IMR-90 (cell line): ENCODE measurements at regions not wholly inside any gene's neighbourhood (a gene's known extent, or its start where the extent isn't known, plus 50 kb on each side); places are given as distances from the start of the nearest gene placed in this dataset.

Source experiments
- ATAC-seq: fragments of 200-7000 bp; cut with Tn5 transposase; 2 replicates; pipeline ENCODE4 v1.9.1; 2020; ENCODE audit warnings: low read depth, mild to moderate bottlenecking, moderate library complexity
- BruUV-seq: library from RNA; stranded (reverse); fragments of 400-500 nt; replicated peaks from 2 replicates; lab custom pipeline; 2021; lab: Mats Ljungman, UMichigan
- CTCF ChIA-PET: fragments of 300-600 bp; formaldehyde crosslinking; extraction: SDS; loops from one replicate; lab custom pipeline; 2021; ENCODE audit warnings: antibody characterized with exemption; lab: Yijun Ruan, JAX
- POLR2A ChIA-PET: fragments of 300-600 bp; sonication (Branson Sonifier 250); formaldehyde crosslinking; loops from one replicate; lab custom pipeline; 2022; ENCODE audit warnings: antibody characterized with exemption; ENCODE audit not compliant: unreplicated experiment; lab: Charles Lee
- DNase-seq: peaks from one replicate; pipeline ENCODE4 v3.0.0; 2013
- H2AFZ ChIP-seq: replicated peaks from 2 replicates; pipeline ENCODE3; 2013; ENCODE audit warnings: low read length, mild to moderate bottlenecking; ENCODE audit not compliant: poor library complexity
- H2AK5ac ChIP-seq: 2 replicates; pipeline ENCODE4 v1.6.1; 2013; ENCODE audit warnings: low read depth, low read length, inconsistent platforms
- H2AK9ac ChIP-seq: replicated peaks from 2 replicates; pipeline ENCODE3; 2013; ENCODE audit warnings: mild to moderate bottlenecking, low read depth, low read length, moderate library complexity; ENCODE audit not compliant: poor library complexity
- H2BK120ac ChIP-seq: 2 replicates; pipeline ENCODE4 v1.6.1; 2013; ENCODE audit warnings: low read depth, low read length, inconsistent platforms
- H2BK15ac ChIP-seq: 3 replicates; pipeline ENCODE4 v1.6.1; 2013; ENCODE audit warnings: low read depth, low read length, inconsistent platforms
- H2BK20ac ChIP-seq: 2 replicates; pipeline ENCODE4 v1.6.1; 2013; ENCODE audit warnings: low read depth, mild to moderate bottlenecking, inconsistent platforms, low read length, moderate library complexity
- H2BK5ac ChIP-seq: 2 replicates; pipeline ENCODE4 v1.6.1; 2013; ENCODE audit warnings: mild to moderate bottlenecking, low read depth, low read length, inconsistent platforms; ENCODE audit not compliant: poor library complexity, severe bottlenecking
- H3K14ac ChIP-seq: replicated peaks from 2 replicates; pipeline ENCODE4 v1.6.1; 2013; ENCODE audit warnings: low read depth, low read length, inconsistent platforms
- H3K18ac ChIP-seq: 2 replicates; pipeline ENCODE4 v1.6.1; 2013; ENCODE audit warnings: low read depth, low read length, control low read depth
- H3K23ac ChIP-seq: 2 replicates; pipeline ENCODE4 v1.6.1; 2013; ENCODE audit warnings: low read depth, low read length, inconsistent platforms
- H3K27ac ChIP-seq: 2 replicates; pipeline ENCODE4 v1.5.1; 2013; ENCODE audit warnings: mild to moderate bottlenecking, control low read depth, low read length; ENCODE audit not compliant: insufficient read depth
- H3K27me3 ChIP-seq: 2 replicates; pipeline ENCODE4 v1.6.1; 2013; ENCODE audit warnings: low read length; ENCODE audit not compliant: control insufficient read depth, insufficient read depth
- H3K36me3 ChIP-seq: 2 replicates; pipeline ENCODE4 v1.6.1; 2013; ENCODE audit warnings: low read length, mixed read lengths; ENCODE audit not compliant: control insufficient read depth, insufficient read depth
- H3K4ac ChIP-seq: 2 replicates; pipeline ENCODE4 v1.6.1; 2013; ENCODE audit warnings: low read depth, low read length, inconsistent platforms
- H3K4me1 ChIP-seq: 2 replicates; pipeline ENCODE4 v1.6.1; 2013; ENCODE audit warnings: low read length, mixed read lengths; ENCODE audit not compliant: control insufficient read depth, insufficient read depth
- H3K4me2 ChIP-seq: 2 replicates; pipeline ENCODE4 v1.6.1; 2013; ENCODE audit warnings: low read depth, mild to moderate bottlenecking, control low read depth, low read length, moderate library complexity
- H3K4me3 ChIP-seq: 2 replicates; pipeline ENCODE4 v1.5.1; 2013; ENCODE audit warnings: low read depth, mild to moderate bottlenecking, control low read depth, low read length, moderate library complexity; ENCODE audit not compliant: insufficient read depth
- H3K56ac ChIP-seq: 2 replicates; pipeline ENCODE4 v1.6.1; 2013; ENCODE audit warnings: low read length, inconsistent platforms; ENCODE audit not compliant: insufficient read depth; ENCODE audit errors: extremely low read depth
- H3K79me1 ChIP-seq, 2 experiments: 2 replicates each; pipeline ENCODE4 v1.6.1; 2013; ENCODE audit warnings: low read length in 2 of 2, inconsistent platforms in 1 of 2, low read depth in 1 of 2
- H3K9ac ChIP-seq: 2 replicates; pipeline ENCODE4 v1.6.1; 2013; ENCODE audit warnings: low read depth, low read length, control low read depth
- H3K9me1 ChIP-seq: 2 replicates; pipeline ENCODE4 v1.6.1; 2013; ENCODE audit warnings: low read length, inconsistent platforms; ENCODE audit not compliant: insufficient read depth
- H3K9me3 ChIP-seq: 2 replicates; pipeline ENCODE4 v1.6.1; 2013; ENCODE audit warnings: low read length; ENCODE audit not compliant: control insufficient read depth, insufficient read depth
- H4K20me1 ChIP-seq: 2 replicates; pipeline ENCODE4 v1.6.1; 2013; ENCODE audit warnings: low read length, inconsistent platforms; ENCODE audit not compliant: insufficient read depth
- H4K5ac ChIP-seq: 2 replicates; pipeline ENCODE4 v1.6.1; 2013; ENCODE audit warnings: mild to moderate bottlenecking, low read depth, low read length, control low read depth
- H4K8ac ChIP-seq, 2 experiments: 2 replicates each; pipeline ENCODE4 v1.6.1; 2013; ENCODE audit warnings: low read depth in 2 of 2, low read length in 2 of 2, control low read depth in 1 of 2, inconsistent platforms in 1 of 2
- H4K91ac ChIP-seq: 2 replicates; pipeline ENCODE4 v1.6.1; 2013; ENCODE audit warnings: low read depth, low read length, inconsistent platforms; ENCODE audit not compliant: insufficient read depth
- BHLHE40 ChIP-seq: fragments of 150-350 bp; IDR thresholded peaks from 2 replicates; pipeline ENCODE4 v1.6.1; 2016; ENCODE audit warnings: mild to moderate bottlenecking, low read depth, low read length
- CEBPB ChIP-seq: IDR thresholded peaks from 2 replicates; pipeline ENCODE4 v1.6.1; 2012; ENCODE audit warnings: low read depth, low read length, improper control_type of control experiment
- CHD1 ChIP-seq: IDR thresholded peaks from 2 replicates; pipeline ENCODE4 v1.6.1; 2012; ENCODE audit warnings: low read depth, low read length, improper control_type of control experiment
- FOS ChIP-seq: fragments of 150-350 bp; IDR thresholded peaks from 2 replicates; pipeline ENCODE4 v1.6.1; 2016; ENCODE audit warnings: low read depth, low read length
- MAFK ChIP-seq: IDR thresholded peaks from 2 replicates; pipeline ENCODE4 v1.6.1; 2012; ENCODE audit warnings: low read depth, low read length, improper control_type of control experiment
- MAZ ChIP-seq: IDR thresholded peaks from 2 replicates; pipeline ENCODE4 v1.6.1; 2012; ENCODE audit warnings: low read depth, mild to moderate bottlenecking, low read length, improper control_type of control experiment, moderate library complexity, borderline replicate concordance
- MXI1 ChIP-seq: IDR thresholded peaks from 2 replicates; pipeline ENCODE4 v1.6.1; 2012; ENCODE audit warnings: low read depth, mild to moderate bottlenecking, low read length, moderate library complexity, borderline replicate concordance
- NFE2L2 ChIP-seq: fragments of 150-350 bp; IDR thresholded peaks from 2 replicates; pipeline ENCODE4 v1.6.1; 2016; ENCODE audit warnings: low read depth, mild to moderate bottlenecking, low read length
- POLR2A ChIP-seq: IDR thresholded peaks from 2 replicates; pipeline ENCODE4 v1.6.1; 2012; ENCODE audit warnings: mild to moderate bottlenecking, low read depth, low read length
- RAD21 ChIP-seq: IDR thresholded peaks from 2 replicates; pipeline ENCODE4 v1.6.1; 2012; ENCODE audit warnings: low read length, improper control_type of control experiment
- RCOR1 ChIP-seq: IDR thresholded peaks from 2 replicates; pipeline ENCODE4 v1.6.1; 2012; ENCODE audit warnings: mild to moderate bottlenecking, low read length, improper control_type of control experiment; ENCODE audit not compliant: insufficient replicate concordance
- RFX5 ChIP-seq: IDR thresholded peaks from 2 replicates; pipeline ENCODE4 v1.8.0; 2012; ENCODE audit warnings: low read depth, mild to moderate bottlenecking, low read length, moderate library complexity
- SMC3 ChIP-seq: fragments of 150-350 bp; IDR thresholded peaks from 2 replicates; pipeline ENCODE4 v1.6.1; 2016; ENCODE audit warnings: low read depth, mild to moderate bottlenecking, antibody characterized with exemption, low read length, moderate library complexity
- WGBS, 2 experiments: methylation state at CpG; one replicate each; pipeline versions ENCODE4 v1.1.5 to v1.1.7; 2013; ENCODE audit warnings: missing lambda C conversion rate in 2 of 2; ENCODE audit not compliant: insufficient read length in 1 of 2; ENCODE audit errors: extremely low coverage in 2 of 2; 5-methylcytosine and 5-hydroxymethylcytosine counted together
- dilution Hi-C: fragments of 300-500 bp; cut with HindIII; formaldehyde crosslinking; loops from one replicate; pipeline ENCODE4 v1.14.3; 2018; ENCODE audit warnings: low sequenced_read_pairs; ENCODE audit not compliant: unreplicated experiment
- in situ Hi-C: fragments of 300-500 bp; cut with MboI; formaldehyde crosslinking; loops from 3 replicates; pipeline ENCODE4 v1.14.3; 2019; ENCODE audit warnings: low sequenced_read_pairs, inconsistent platforms, mixed read lengths
- intact Hi-C: fragments of 100-400 bp; cut with micrococcal nuclease; formaldehyde crosslinking; loops from 2 replicates; pipeline ENCODE4 v1.10.0; 2022
- TF ChIP-seq, protein P1 (sequence below): conservative IDR thresholded peaks from 2 replicates; pipeline ENCODE4 v1.5.1; 2012; ENCODE audit warnings: mild to moderate bottlenecking, low read depth, low read length, improper control_type of control experiment
- TF ChIP-seq, protein P2 (sequence below): fragments of 150-350 bp; IDR thresholded peaks from 2 replicates; pipeline ENCODE4 v1.6.1; 2017; ENCODE audit warnings: mild to moderate bottlenecking, antibody characterized with exemption, low read length, low read depth
- TF ChIP-seq, protein P3 (sequence below): fragments of 150-350 bp; IDR thresholded peaks from 2 replicates; pipeline ENCODE4 v1.6.1; 2016; ENCODE audit warnings: low read depth, mild to moderate bottlenecking, low read length, moderate library complexity, borderline replicate concordance

DNA sequence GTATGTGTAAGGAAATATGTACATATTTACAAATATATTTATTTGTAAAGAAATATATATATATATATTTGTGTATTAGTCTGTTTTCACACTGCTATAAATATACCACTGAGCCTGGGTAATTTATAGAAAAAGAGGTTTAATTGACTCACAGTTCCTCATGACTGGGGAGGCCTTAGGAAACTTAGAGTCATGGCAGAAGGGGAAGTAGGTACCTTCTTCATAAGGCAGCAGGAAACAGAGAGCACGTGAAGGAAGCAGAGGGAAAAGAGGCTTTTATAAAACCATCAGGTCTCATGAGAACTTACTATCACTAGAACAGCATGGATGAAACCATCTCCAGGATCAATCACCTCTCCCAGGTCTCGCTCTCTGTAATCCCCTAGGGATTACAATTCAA is 644.5 kb upstream of the HS3ST5 start:
- H3K4me3 ChIP-seq = no peak overlapping the region
- H3K23ac ChIP-seq = no peak overlapping the region
- H3K36me3 ChIP-seq = no peaks in the 10 kb centered on the region
- no peak overlapping the region for H3K4ac ChIP-seq
- in situ Hi-C loops = no loop called here
- no peak overlapping the region for H2BK5ac ChIP-seq
- H3K18ac ChIP-seq = no peak overlapping the region
- no peak overlapping the region for H4K8ac ChIP-seq
- H4K5ac ChIP-seq = no peak overlapping the region
- no peak overlapping the region for H3K14ac ChIP-seq
- H2AK9ac ChIP-seq = no peak overlapping the region
- H4K91ac ChIP-seq = no peak overlapping the region
- CTCF ChIA-PET = no interaction called here
- H3K9me3 ChIP-seq = 0 out of 2 replicates have a peak, but pooled peaks cover 3% of the 10 kb centered on the region
- H4K20me1 ChIP-seq = no peaks in the 10 kb centered on the region
- H3K4me2 ChIP-seq = no peak overlapping the region
- no peak overlapping the region for H2BK20ac ChIP-seq
- no peak overlapping the region for H2BK15ac ChIP-seq
- no peak overlapping the region for H2AK5ac ChIP-seq
- no peak overlapping the region for H3K27ac ChIP-seq
- H2BK120ac ChIP-seq = no peak overlapping the region
- no peak overlapping the region for H3K9ac ChIP-seq
- H3K56ac ChIP-seq = no peak overlapping the region
- intact Hi-C loops = no loop called here
- WGBS, 2 experiments = no CpG with 5 or more reads among the region's 2 CpGs
- no peaks in the 10 kb centered on the region for H3K9me1 ChIP-seq
- POLR2A ChIA-PET = no interaction called here
- H3K4me1 ChIP-seq = no peaks in the 10 kb centered on the region
- TF ChIP-seq RCOR1 = no peak
- no peak for TF ChIP-seq SMC3
- TF ChIP-seq CHD1 = no peak
- no peak for TF ChIP-seq CEBPB
- TF ChIP-seq MAZ = no peak
- no peak for TF ChIP-seq MXI1
- no peak for TF ChIP-seq NFE2L2
- TF ChIP-seq, protein P1, sequence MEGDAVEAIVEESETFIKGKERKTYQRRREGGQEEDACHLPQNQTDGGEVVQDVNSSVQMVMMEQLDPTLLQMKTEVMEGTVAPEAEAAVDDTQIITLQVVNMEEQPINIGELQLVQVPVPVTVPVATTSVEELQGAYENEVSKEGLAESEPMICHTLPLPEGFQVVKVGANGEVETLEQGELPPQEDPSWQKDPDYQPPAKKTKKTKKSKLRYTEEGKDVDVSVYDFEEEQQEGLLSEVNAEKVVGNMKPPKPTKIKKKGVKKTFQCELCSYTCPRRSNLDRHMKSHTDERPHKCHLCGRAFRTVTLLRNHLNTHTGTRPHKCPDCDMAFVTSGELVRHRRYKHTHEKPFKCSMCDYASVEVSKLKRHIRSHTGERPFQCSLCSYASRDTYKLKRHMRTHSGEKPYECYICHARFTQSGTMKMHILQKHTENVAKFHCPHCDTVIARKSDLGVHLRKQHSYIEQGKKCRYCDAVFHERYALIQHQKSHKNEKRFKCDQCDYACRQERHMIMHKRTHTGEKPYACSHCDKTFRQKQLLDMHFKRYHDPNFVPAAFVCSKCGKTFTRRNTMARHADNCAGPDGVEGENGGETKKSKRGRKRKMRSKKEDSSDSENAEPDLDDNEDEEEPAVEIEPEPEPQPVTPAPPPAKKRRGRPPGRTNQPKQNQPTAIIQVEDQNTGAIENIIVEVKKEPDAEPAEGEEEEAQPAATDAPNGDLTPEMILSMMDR = no peak
- TF ChIP-seq FOS = no peak
- TF ChIP-seq, protein P2, sequence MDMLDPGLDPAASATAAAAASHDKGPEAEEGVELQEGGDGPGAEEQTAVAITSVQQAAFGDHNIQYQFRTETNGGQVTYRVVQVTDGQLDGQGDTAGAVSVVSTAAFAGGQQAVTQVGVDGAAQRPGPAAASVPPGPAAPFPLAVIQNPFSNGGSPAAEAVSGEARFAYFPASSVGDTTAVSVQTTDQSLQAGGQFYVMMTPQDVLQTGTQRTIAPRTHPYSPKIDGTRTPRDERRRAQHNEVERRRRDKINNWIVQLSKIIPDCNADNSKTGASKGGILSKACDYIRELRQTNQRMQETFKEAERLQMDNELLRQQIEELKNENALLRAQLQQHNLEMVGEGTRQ = no peak
- no peak for TF ChIP-seq RAD21
- TF ChIP-seq BHLHE40 = no peak
- TF ChIP-seq MAFK = no peak
- TF ChIP-seq, protein P3, sequence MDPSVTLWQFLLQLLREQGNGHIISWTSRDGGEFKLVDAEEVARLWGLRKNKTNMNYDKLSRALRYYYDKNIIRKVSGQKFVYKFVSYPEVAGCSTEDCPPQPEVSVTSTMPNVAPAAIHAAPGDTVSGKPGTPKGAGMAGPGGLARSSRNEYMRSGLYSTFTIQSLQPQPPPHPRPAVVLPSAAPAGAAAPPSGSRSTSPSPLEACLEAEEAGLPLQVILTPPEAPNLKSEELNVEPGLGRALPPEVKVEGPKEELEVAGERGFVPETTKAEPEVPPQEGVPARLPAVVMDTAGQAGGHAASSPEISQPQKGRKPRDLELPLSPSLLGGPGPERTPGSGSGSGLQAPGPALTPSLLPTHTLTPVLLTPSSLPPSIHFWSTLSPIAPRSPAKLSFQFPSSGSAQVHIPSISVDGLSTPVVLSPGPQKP = no peak
- no peak for TF ChIP-seq POLR2A
- TF ChIP-seq RFX5 = no peak
- no TSS peak for BruUV-seq
- dilution Hi-C loops = no loop called here
- no peaks in the 10 kb centered on the region for H3K79me1 ChIP-seq
- ATAC-seq (no peak), DNase-seq (no peak)
- no peak overlapping the region for H2AFZ ChIP-seq
- no peaks in the 10 kb centered on the region for H3K27me3 ChIP-seq
